HEK293 (cell line): ENCODE measurements at regions not wholly inside any gene's neighbourhood (a gene's known extent, or its start where the extent isn't known, plus 50 kb on each side); places are given as distances from the start of the nearest gene placed in this dataset.
"Not testable (repeated sequence)": the region's sequence is repeated elsewhere in the genome, so short reads cannot be mapped to it uniquely, and the experiment has no call there.

Experiments used
- CTCF ChIA-PET: fragments of 350-600 bp; formaldehyde crosslinking; extraction: SDS; loops from one replicate; lab custom pipeline; 2021; ENCODE audit warnings: antibody characterized with exemption; lab: Yijun Ruan, JAX
- POLR2A ChIA-PET: fragments of 300-600 bp; formaldehyde crosslinking; extraction: SDS; loops from one replicate; lab custom pipeline; 2020; ENCODE audit warnings: antibody characterized with exemption, inconsistent platforms; lab: Yijun Ruan, JAX
- H3K27ac ChIP-seq: fragments of 200-500 bp; sonication (Bioruptor generic); 2 replicates; pipeline ENCODE4 v1.5.1; 2014; ENCODE audit warnings: low read depth, low read length, control low read depth, inconsistent platforms; ENCODE audit errors: extremely low read depth
- H3K36me3 ChIP-seq, 2 experiments: fragments of 200-500 bp in 1 of 2; sonication (Bioruptor generic) in 1 of 2; 1 replicate in 1 of 2; 2 replicates in 1 of 2; pipeline ENCODE4 v1.5.1; 2014 to 2017; ENCODE audit warnings: inconsistent platforms in 2 of 2, low read length in 2 of 2; ENCODE audit not compliant: control insufficient read depth in 2 of 2, insufficient read depth in 1 of 2
- H3K4me1 ChIP-seq: fragments of 200-500 bp; sonication (Bioruptor generic); 2 replicates; pipeline ENCODE4 v1.5.1; 2014; ENCODE audit warnings: mild to moderate bottlenecking, low read length, inconsistent platforms; ENCODE audit not compliant: control insufficient read depth, insufficient read depth
- H3K4me3 ChIP-seq: 2 replicates; pipeline ENCODE4 v1.5.1; 2011; ENCODE audit warnings: low read depth, mild to moderate bottlenecking, control low read depth, low read length, moderate library complexity
- H3K9me3 ChIP-seq: fragments of 200-500 bp; sonication (Bioruptor generic); 2 replicates; pipeline ENCODE4 v1.5.1; 2014; ENCODE audit warnings: low read depth, low read length, inconsistent platforms; ENCODE audit not compliant: control insufficient read depth, insufficient read depth
- ATF2 ChIP-seq: fragments of 450-650 bp; formaldehyde crosslinking; IDR thresholded peaks from 2 replicates; pipeline ENCODE4 v1.5.1; 2016; ENCODE audit warnings: missing biosample characterization, missing genetic modification characterization, low read depth
- BCL6B ChIP-seq: fragments of 450-650 bp; formaldehyde crosslinking; IDR thresholded peaks from 2 replicates; pipeline ENCODE4 v1.5.1; 2017; ENCODE audit warnings: missing biosample characterization, missing genetic modification characterization
- GFI1B ChIP-seq: fragments of 450-650 bp; formaldehyde crosslinking; IDR thresholded peaks from 2 replicates; pipeline ENCODE4 v1.5.1; 2016; ENCODE audit warnings: missing biosample characterization, missing genetic modification characterization
- GLI4 ChIP-seq: fragments of 450-650 bp; formaldehyde crosslinking; IDR thresholded peaks from 2 replicates; pipeline ENCODE4 v1.5.1; 2016; ENCODE audit warnings: missing biosample characterization, missing genetic modification characterization
- ZBTB1 ChIP-seq: fragments of 450-650 bp; formaldehyde crosslinking; IDR thresholded peaks from 2 replicates; pipeline ENCODE4 v1.5.1; 2016; ENCODE audit warnings: missing biosample characterization, missing genetic modification characterization
- ZNF10 ChIP-seq: fragments of 450-650 bp; formaldehyde crosslinking; IDR thresholded peaks from 2 replicates; pipeline ENCODE4 v1.5.1; 2017; ENCODE audit warnings: missing biosample characterization, missing genetic modification characterization
- ZNF223 ChIP-seq: fragments of 450-650 bp; formaldehyde crosslinking; IDR thresholded peaks from 2 replicates; pipeline ENCODE4 v1.5.1; 2016; ENCODE audit warnings: missing biosample characterization, missing genetic modification characterization
- ZNF280C ChIP-seq: fragments of 450-650 bp; formaldehyde crosslinking; IDR thresholded peaks from 2 replicates; pipeline ENCODE4 v1.5.1; 2016; ENCODE audit warnings: missing biosample characterization, missing genetic modification characterization
- ZNF341 ChIP-seq: fragments of 450-650 bp; formaldehyde crosslinking; IDR thresholded peaks from 2 replicates; pipeline ENCODE4; 2016; ENCODE audit warnings: low read depth, missing biosample characterization, missing genetic modification characterization
- ZNF416 ChIP-seq: fragments of 450-650 bp; formaldehyde crosslinking; IDR thresholded peaks from 2 replicates; pipeline ENCODE4 v1.5.1; 2016; ENCODE audit warnings: missing biosample characterization, missing genetic modification characterization
- ZNF473 ChIP-seq: fragments of 450-650 bp; formaldehyde crosslinking; IDR thresholded peaks from 2 replicates; pipeline ENCODE4 v1.5.1; 2017; ENCODE audit warnings: missing biosample characterization, missing genetic modification characterization
- ZNF521 ChIP-seq: fragments of 450-650 bp; formaldehyde crosslinking; IDR thresholded peaks from 2 replicates; pipeline ENCODE4 v1.5.1; 2017; ENCODE audit warnings: missing biosample characterization, mild to moderate bottlenecking, missing genetic modification characterization
- ZNF544 ChIP-seq: fragments of 450-650 bp; formaldehyde crosslinking; IDR thresholded peaks from 2 replicates; pipeline ENCODE4 v1.5.0; 2017; ENCODE audit warnings: missing biosample characterization, missing genetic modification characterization
- ZNF610 ChIP-seq: fragments of 450-650 bp; formaldehyde crosslinking; IDR thresholded peaks from 2 replicates; pipeline ENCODE4 v1.5.1; 2016; ENCODE audit warnings: missing biosample characterization, missing genetic modification characterization, borderline replicate concordance

GRCh38 chr6:150308812-150309645 lies 59.8 kb upstream of the IYD start (continued):
- TF ChIP-seq ZNF473 (tag by site-specific recombination), result 0 out of 2 replicates have a peak, but pooled peaks have one; percentile 72

GRCh38 chr6:150310539-150310938 lies 58.3 kb upstream of the IYD start:
- Histone ChIP-seq H3K36me3 (no peaks in the 10 kb centered on the region), H3K27ac (no peak overlapping the region), H3K4me3 (no peak overlapping the region), H3K4me1 (no peaks in the 10 kb centered on the region), H3K9me3 (no peaks in the 10 kb centered on the region)
- TF ChIP-seq ZNF610 (no peak), BCL6B (no peak), GFI1B (tag by site-specific recombination) (no peak), ZNF544 (tag by site-specific recombination) (no peak), ZNF10 (tag by site-specific recombination) (no peak), ATF2 (tag by site-specific recombination) (no peak), ZBTB1 (tag by site-specific recombination) (no peak)
- POLR2A ChIA-PET, result no interaction called here
- CTCF ChIA-PET, result no interaction called here

- H3K36me3 ChIP-seq, H3K4me1 ChIP-seq, POLR2A ChIA-PET, H3K4me3 ChIP-seq, H3K9me3 ChIP-seq, H3K27ac ChIP-seq, CTCF ChIA-PET: not testable (repeated sequence)
These were observed 57.5 kb upstream of the IYD start for GRCh38 chr6:150311149-150311944.

GRCh38 chr6:150312395-150312794 lies 56.4 kb upstream of the IYD start:
- POLR2A ChIA-PET, result no interaction called here
- Histone ChIP-seq H3K9me3 (no peaks in the 10 kb centered on the region), H3K36me3 (no peaks in the 10 kb centered on the region), H3K4me3 (no peak overlapping the region), H3K4me1 (no peaks in the 10 kb centered on the region), H3K27ac (no peak overlapping the region)
- TF ChIP-seq ZNF521 (tag by site-specific recombination) (no peak), ZNF341 (tag by site-specific recombination) (no peak), ZNF416 (no peak), GLI4 (no peak), ZNF223 (tag by site-specific recombination) (no peak), ZNF280C (tag by site-specific recombination) (no peak)
- CTCF ChIA-PET, result no interaction called here
